NT2/D1 (cell line): ENCODE measurements at regions not wholly inside any gene's neighbourhood (a gene's known extent, or its start where the extent isn't known, plus 50 kb on each side); places are given as distances from the start of the nearest gene placed in this dataset.

Experiments
- DNase-seq: peaks from one replicate; pipeline ENCODE4 v3.0.0-alpha.2; 2011; ENCODE audit warnings: low read depth, low spot score
- H3K27me3 ChIP-seq: 2 replicates; pipeline ENCODE4 v1.6.0; 2011; ENCODE audit warnings: mild to moderate bottlenecking; ENCODE audit not compliant: insufficient read length, insufficient read depth
- H3K36me3 ChIP-seq: 2 replicates; pipeline ENCODE4 v1.6.1; 2011; ENCODE audit warnings: mild to moderate bottlenecking, low read length, mixed read lengths; ENCODE audit not compliant: insufficient read depth, insufficient read length
- H3K4me1 ChIP-seq: 2 replicates; pipeline ENCODE4 v1.5.1; 2011; ENCODE audit not compliant: insufficient read depth, insufficient read length
- H3K4me3 ChIP-seq: 2 replicates; pipeline ENCODE4 v1.5.1; 2011; ENCODE audit warnings: low read depth; ENCODE audit not compliant: insufficient read length
- H3K9ac ChIP-seq: 2 replicates; pipeline ENCODE4 v1.6.0; 2011; ENCODE audit warnings: low read depth; ENCODE audit not compliant: insufficient read length
- H3K9me3 ChIP-seq: 2 replicates; pipeline ENCODE4 v1.5.1; 2011; ENCODE audit warnings: mild to moderate bottlenecking, low read length; ENCODE audit not compliant: insufficient read depth
- SUZ12 ChIP-seq: IDR thresholded peaks from 2 replicates; pipeline ENCODE4 v1.6.1; 2011; ENCODE audit not compliant: insufficient read length, insufficient read depth; ENCODE audit errors: extremely low read depth
- YY1 ChIP-seq: IDR thresholded peaks from 2 replicates; pipeline ENCODE4 v1.6.1; 2011; ENCODE audit not compliant: insufficient read length, insufficient read depth
- ZNF274 ChIP-seq: IDR thresholded peaks from 2 replicates; pipeline ENCODE4 v1.6.1; 2011; ENCODE audit warnings: mild to moderate bottlenecking, low read depth, low read length

DNA sequence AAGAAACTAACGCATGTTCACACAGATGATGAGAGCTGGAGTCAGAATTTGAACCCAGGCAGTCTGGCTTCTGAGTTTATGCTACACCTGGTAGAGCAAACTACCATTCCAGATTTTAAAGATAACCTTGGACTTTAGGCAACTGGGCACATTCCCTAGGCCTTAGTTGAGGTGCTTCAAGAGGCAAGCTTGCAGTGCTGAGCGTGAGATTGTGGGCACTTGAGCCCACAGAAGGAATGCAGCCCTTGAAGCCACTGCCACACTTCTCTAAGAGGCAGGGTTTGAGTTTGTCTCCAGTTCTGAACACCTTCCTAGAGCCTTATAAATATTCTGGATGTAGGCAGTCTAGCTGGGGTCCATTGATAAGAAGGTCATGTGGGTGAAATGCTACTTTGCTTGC is 216.1 kb upstream of the SLC14A2 start:
- DNase-seq: no peak
- H3K9ac ChIP-seq: no peak overlapping the region
- no peaks in the 10 kb centered on the region for H3K27me3 ChIP-seq
- H3K9me3 ChIP-seq: no peaks in the 10 kb centered on the region
- H3K4me1 ChIP-seq: no peaks in the 10 kb centered on the region
- TF ChIP-seq ZNF274: no peak
- TF ChIP-seq YY1: no peak
- no peak for TF ChIP-seq SUZ12
- H3K36me3 ChIP-seq: no peaks in the 10 kb centered on the region
- no peak overlapping the region for H3K4me3 ChIP-seq

DNA sequence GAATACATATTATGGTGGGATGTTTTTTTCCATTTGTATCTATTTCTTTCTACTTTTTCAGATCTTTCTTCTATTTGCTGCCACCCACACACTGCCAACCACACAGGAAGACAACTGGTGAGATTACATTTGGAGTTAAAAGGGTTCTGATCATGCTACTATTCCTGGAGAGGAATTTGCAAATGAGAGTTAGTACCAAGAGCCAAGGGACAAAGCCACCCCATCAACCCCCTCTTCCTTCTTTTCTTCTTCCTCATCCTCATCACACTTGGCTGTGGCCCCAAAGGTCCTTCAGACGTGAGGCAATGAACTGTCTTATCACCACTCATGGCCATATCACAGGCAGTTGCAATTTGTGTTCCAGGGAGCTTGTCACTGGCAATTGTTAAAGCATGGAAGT is 215.6 kb upstream of the SLC14A2 start:
- TF ChIP-seq ZNF274: no peak
- TF ChIP-seq YY1: no peak
- TF ChIP-seq SUZ12: no peak
- DNase-seq: no peak

DNA sequence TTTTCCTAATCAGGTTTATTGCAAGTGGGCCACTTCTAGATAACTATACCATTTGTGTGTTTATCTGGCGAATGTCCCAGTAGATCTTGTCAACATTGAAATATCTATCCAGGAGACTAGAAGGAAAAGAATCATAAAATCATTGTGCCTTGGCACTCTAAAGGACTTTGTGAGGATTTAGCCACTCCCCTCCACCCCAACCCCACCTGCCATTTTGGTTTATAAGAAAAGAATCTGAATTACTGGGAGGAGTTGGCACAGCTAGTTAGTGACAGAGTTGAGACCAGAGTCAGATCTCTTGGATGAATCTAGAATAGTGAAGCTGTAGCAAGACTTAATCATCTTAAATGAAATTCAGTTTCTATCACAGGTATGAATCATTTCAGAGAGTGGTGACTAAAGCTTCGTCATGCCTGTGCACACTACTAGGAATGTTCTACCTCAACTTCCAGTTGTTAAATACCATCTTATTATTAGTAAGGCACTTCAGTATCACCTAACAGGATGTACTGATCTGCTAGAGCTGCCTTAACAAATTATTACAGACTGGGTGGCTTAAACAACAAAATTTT is 212.7 kb upstream of the SLC14A2 start:
- H3K9ac ChIP-seq: no peak overlapping the region
- H3K36me3 ChIP-seq: no peaks in the 10 kb centered on the region
- H3K27me3 ChIP-seq: no peaks in the 10 kb centered on the region
- H3K4me3 ChIP-seq: no peak overlapping the region
- TF ChIP-seq ZNF274: no peak
- TF ChIP-seq YY1: no peak
- TF ChIP-seq SUZ12: no peak
- H3K4me1 ChIP-seq: no peaks in the 10 kb centered on the region
- no peaks in the 10 kb centered on the region for H3K9me3 ChIP-seq
- DNase-seq: no peak

More for the DNA sequence above, 215.6 kb upstream of the SLC14A2 start:
- Histone ChIP-seq H3K9me3 (no peaks in the 10 kb centered on the region), H3K27me3 (no peaks in the 10 kb centered on the region), H3K4me3 (no peak overlapping the region), H3K9ac (no peak overlapping the region), H3K36me3 (no peaks in the 10 kb centered on the region), H3K4me1 (no peaks in the 10 kb centered on the region)

- Histone ChIP-seq H3K27me3 (no peaks in the 10 kb centered on the region), H3K9ac (no peak overlapping the region), H3K4me1 (no peaks in the 10 kb centered on the region), H3K9me3 (no peaks in the 10 kb centered on the region), H3K4me3 (no peak overlapping the region), H3K36me3 (no peaks in the 10 kb centered on the region)
- no peak for DNase-seq
- TF ChIP-seq SUZ12 (no peak), ZNF274 (no peak), YY1 (no peak)
These were observed 211.8 kb upstream of the SLC14A2 start for GRCh38 chr18:45403341-45404049.

DNA sequence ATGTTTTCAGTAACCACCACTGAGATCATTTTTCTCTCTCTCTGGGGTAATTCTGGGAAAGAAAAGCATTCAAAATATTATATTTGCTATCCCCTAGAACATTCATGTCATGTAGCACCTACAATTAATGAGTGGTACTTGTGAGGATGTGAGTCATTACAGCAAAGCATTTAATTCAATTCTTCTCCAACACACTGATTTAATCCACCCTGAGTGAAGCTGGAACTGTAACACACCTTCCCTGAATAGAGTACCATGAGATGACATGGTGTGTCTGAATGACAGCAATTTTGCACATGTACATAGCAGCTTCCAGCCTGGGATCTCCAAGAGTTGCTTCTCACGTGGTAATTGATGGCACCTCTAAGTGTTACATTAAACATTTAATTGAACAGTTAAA is 207.1 kb upstream of the SLC14A2 start:
- no peaks in the 10 kb centered on the region for H3K27me3 ChIP-seq
- no peak for DNase-seq
- H3K9me3 ChIP-seq: no peaks in the 10 kb centered on the region
- H3K9ac ChIP-seq: no peak overlapping the region
- no peak overlapping the region for H3K4me3 ChIP-seq
- TF ChIP-seq SUZ12 (no peak), YY1 (no peak), ZNF274 (no peak)
- no peaks in the 10 kb centered on the region for H3K36me3 ChIP-seq
- no peaks in the 10 kb centered on the region for H3K4me1 ChIP-seq

- Histone ChIP-seq H3K27me3 (no peaks in the 10 kb centered on the region), H3K4me3 (no peak overlapping the region), H3K9ac (no peak overlapping the region), H3K36me3 (no peaks in the 10 kb centered on the region), H3K4me1 (no peaks in the 10 kb centered on the region), H3K9me3 (no peaks in the 10 kb centered on the region)
- TF ChIP-seq YY1 (no peak), SUZ12 (no peak), ZNF274 (no peak)
- no peak for DNase-seq
These were observed 205.3 kb upstream of the SLC14A2 start for GRCh38 chr18:45409971-45410370.

GRCh38 chr18:45412577-45412976 is 202.7 kb upstream of the SLC14A2 start:
- DNase-seq: no peak
- TF ChIP-seq YY1 (no peak), ZNF274 (no peak), SUZ12 (no peak)
- H3K4me1 ChIP-seq: no peaks in the 10 kb centered on the region
- no peaks in the 10 kb centered on the region for H3K9me3 ChIP-seq
- H3K9ac ChIP-seq: no peak overlapping the region
- H3K4me3 ChIP-seq: no peak overlapping the region
- no peaks in the 10 kb centered on the region for H3K36me3 ChIP-seq
- no peaks in the 10 kb centered on the region for H3K27me3 ChIP-seq
